HepG2 (cell line): ENCODE measurements at regions not wholly inside any gene's neighbourhood (a gene's known extent, or its start where the extent isn't known, plus 50 kb on each side); places are given as distances from the start of the nearest gene placed in this dataset.

Experiments
- ATAC-seq: fragments of 200-7000 bp; cut with Tn5 transposase; 3 replicates; pipeline ENCODE4 v1.9.1; 2020; ENCODE audit warnings: mild to moderate bottlenecking, moderate library complexity
- BruUV-seq: library from RNA; stranded (reverse); fragments of 400-500 nt; replicated peaks from 2 replicates; lab custom pipeline; 2021; lab: Mats Ljungman, UMichigan
- CTCF ChIA-PET: fragments of 300-600 bp; formaldehyde crosslinking; extraction: SDS; loops from one replicate; lab custom pipeline; 2021; ENCODE audit warnings: low total read pairs, inconsistent platforms, low intra/inter-chr PET ratio; lab: Yijun Ruan, JAX
- POLR2A ChIA-PET: fragments of 350-600 bp; sonication (Branson Sonifier 250); formaldehyde crosslinking; loops from one replicate; lab custom pipeline; 2020; ENCODE audit warnings: antibody characterized with exemption, inconsistent platforms; lab: Yijun Ruan, JAX
- DNase-seq: peaks from one replicate; pipeline ENCODE4 v3.0.0-alpha.2; 2015; ENCODE audit warnings: low spot score
- FAIRE-seq: peaks from 3 replicates; lab custom pipeline; 2011; peaks lifted over from hg19 to GRCh38; lab: Jason Lieb, UNC
- H2AFZ ChIP-seq: one replicate; pipeline ENCODE4 v1.6.1; 2011; ENCODE audit warnings: low read length, inconsistent platforms
- H3K27ac ChIP-seq: fragments of 300-600 bp; 3 replicates; pipeline ENCODE4 v1.8.0; 2011; ENCODE audit warnings: mixed run types, mild to moderate bottlenecking, mixed read lengths, low read length, inconsistent platforms; ENCODE audit not compliant: insufficient read depth; ENCODE audit errors: extremely low read length
- H3K27me3 ChIP-seq, 2 experiments: fragments of 200-600 bp in 1 of 2; 2 replicates in 1 of 2; 3 replicates in 1 of 2; pipeline versions ENCODE4 v1.6.0 to v1.8.0; 2011; ENCODE audit warnings: low read length in 2 of 2, mild to moderate bottlenecking in 2 of 2, moderate library complexity in 2 of 2, inconsistent platforms in 1 of 2; ENCODE audit not compliant: insufficient read depth in 2 of 2, control insufficient read depth in 1 of 2
- H3K36me3 ChIP-seq, 2 experiments: fragments of 200-600 bp in 1 of 2; replicated peaks in 1 of 2; 2 replicates in 1 of 2; 3 replicates in 1 of 2; pipeline versions ENCODE4 v1.5.1 to v1.8.0; 2011; ENCODE audit warnings: low read length in 2 of 2, inconsistent platforms in 1 of 2; ENCODE audit not compliant: insufficient read depth in 2 of 2, control insufficient read depth in 1 of 2
- H3K4me1 ChIP-seq: 2 replicates; pipeline ENCODE4 v1.5.1; 2012; ENCODE audit warnings: low read length, inconsistent platforms; ENCODE audit not compliant: insufficient read depth
- H3K4me2 ChIP-seq: 2 replicates; pipeline ENCODE4 v1.6.0; 2011; ENCODE audit warnings: low read depth, low read length, inconsistent platforms
- H3K4me3 ChIP-seq, 3 experiments: fragments of 200-600 bp in 1 of 3; sonication (generic), shearing (Covaris generic) in 1 of 3; replicated peaks in 1 of 3; 2 replicates each; pipeline ENCODE4 v1.5.1; 2011 to 2016; ENCODE audit warnings: low read length in 3 of 3, inconsistent platforms in 2 of 3, low read depth in 2 of 3, mild to moderate bottlenecking in 2 of 3, control low read depth in 1 of 3, mixed read lengths in 1 of 3; ENCODE audit not compliant: insufficient read depth in 1 of 3
- H3K79me2 ChIP-seq: one replicate; pipeline ENCODE4 v1.6.1; 2011; ENCODE audit warnings: low read length, inconsistent platforms; ENCODE audit not compliant: insufficient read depth
- H3K9ac ChIP-seq: 2 replicates; pipeline ENCODE4 v1.6.0; 2011; ENCODE audit warnings: mild to moderate bottlenecking, low read depth, low read length, inconsistent platforms; ENCODE audit not compliant: insufficient read depth
- H3K9me3 ChIP-seq: 2 replicates; pipeline ENCODE4 v1.5.1; 2012; ENCODE audit warnings: mild to moderate bottlenecking, low read length
- H4K20me1 ChIP-seq: 2 replicates; pipeline ENCODE4 v1.6.0; 2011; ENCODE audit warnings: inconsistent platforms, mild to moderate bottlenecking, low read length, moderate library complexity; ENCODE audit not compliant: insufficient read depth
- FOXA3 ChIP-seq: IDR thresholded peaks from 2 replicates; pipeline ENCODE4 v1.6.1; 2016; ENCODE audit warnings: missing genetic modification reagents, missing compliant biosample characterization
- GATAD1 ChIP-seq: IDR thresholded peaks from 2 replicates; pipeline ENCODE4 v1.6.1; 2016; ENCODE audit warnings: missing genetic modification reagents, missing compliant biosample characterization
- GFI1 ChIP-seq: sonication (generic); formaldehyde crosslinking; IDR thresholded peaks from 2 replicates; pipeline ENCODE4 v1.5.0; 2020; ENCODE audit warnings: missing genetic modification reagents, mild to moderate bottlenecking, borderline replicate concordance
- MAFF ChIP-seq: IDR thresholded peaks from 2 replicates; pipeline ENCODE4 v1.6.1; 2011; ENCODE audit warnings: low read depth, low read length, improper control_type of control experiment
- MAFK ChIP-seq, 2 experiments: IDR thresholded peaks in 1 of 2; conservative IDR thresholded peaks in 1 of 2; 2 replicates each; pipeline ENCODE4 v1.6.1; 2011; ENCODE audit warnings: improper control_type of control experiment in 2 of 2, low read length in 2 of 2
- STAG1 ChIP-seq: sonication (generic); formaldehyde crosslinking; IDR thresholded peaks from 2 replicates; pipeline ENCODE4 v1.4.0; 2020; ENCODE audit warnings: missing genetic modification reagents
- WGBS: methylation state at CpG from one replicate; pipeline ENCODE4 v1.1.6; 2017; ENCODE audit warnings: low lambda C conversion rate; 5-methylcytosine and 5-hydroxymethylcytosine counted together
- in situ Hi-C: cut with HindIII; loops from 2 replicates; pipeline ENCODE4 v1.10.0; 2017; ENCODE audit warnings: low pct_unique_long_range_greater_than_20kb; ENCODE audit not compliant: extremely low pct_ligation_motif_present
- intact Hi-C: fragments of 100-400 bp; cut with micrococcal nuclease; formaldehyde crosslinking; loops from one replicate; pipeline ENCODE4 v1.10.0; 2022; ENCODE audit not compliant: unreplicated experiment
- TF ChIP-seq, protein P1 (sequence below): sonication (generic); formaldehyde crosslinking; IDR thresholded peaks from 2 replicates; pipeline ENCODE4 v1.4.0; 2020; ENCODE audit warnings: missing genetic modification reagents, borderline replicate concordance
- TF ChIP-seq, protein P2 (sequence below): IDR thresholded peaks from 2 replicates; pipeline ENCODE4 v1.6.1; 2012; ENCODE audit warnings: low read depth, low read length, improper control_type of control experiment
- TF ChIP-seq, protein P3 (sequence below): IDR thresholded peaks from 2 replicates; pipeline ENCODE4 v1.4.0; 2020; ENCODE audit warnings: mild to moderate bottlenecking, missing genetic modification reagents

GRCh38 chr9:73577848-73578247 lies 426.2 kb downstream of the ANXA1 start:
- no TSS peak for BruUV-seq
- H3K4me3 ChIP-seq = no peak overlapping the region
- FAIRE-seq (no peak), ATAC-seq (no peak), DNase-seq (no peak)
- WGBS = under 1% methylated on average over 3 of the region's 3 CpGs
- H3K4me2 ChIP-seq = no peak overlapping the region
- no peak overlapping the region for H2AFZ ChIP-seq
- no peaks in the 10 kb centered on the region for H4K20me1 ChIP-seq
- H3K9me3 ChIP-seq = no peaks in the 10 kb centered on the region
- no peak overlapping the region for H3K9ac ChIP-seq
- peaks cover 9% of the 10 kb centered on the region for H3K4me1 ChIP-seq
- H3K79me2 ChIP-seq = no peaks in the 10 kb centered on the region
- POLR2A ChIA-PET = no interaction called here
- TF ChIP-seq STAG1 (CRISPR knock-in tag) = no peak
- H3K27me3 ChIP-seq = no peaks in the 10 kb centered on the region
- intact Hi-C loops (no loop called here), in situ Hi-C loops (no loop called here)
- CTCF ChIA-PET = no interaction called here
- no peak overlapping the region for H3K27ac ChIP-seq
- H3K36me3 ChIP-seq = no peaks in the 10 kb centered on the region

- 0 out of 2 replicates have a peak overlapping the region, but pooled peaks have one; percentile 7 for H3K4me2 ChIP-seq
- WGBS = 1% methylated on average over 2 of the region's 2 CpGs
- TF ChIP-seq GFI1 (CRISPR knock-in tag) (0 out of 2 replicates have a peak, but pooled peaks have one; percentile 35), MAFK (conservative IDR thresholded peaks at IDR 0.05 in 1 of 2, IDR thresholded peaks at IDR 0.05 in 1 of 2; ENCODE audit: low read length in 2 of 2) (peak; percentile 35 to 43; a peak in 2 of 4 replicates), GATAD1 (CRISPR knock-in tag) (no peak), FOXA3 (peak; percentile 41), MAFF (peak; percentile 52)
- TF ChIP-seq, protein P1, sequence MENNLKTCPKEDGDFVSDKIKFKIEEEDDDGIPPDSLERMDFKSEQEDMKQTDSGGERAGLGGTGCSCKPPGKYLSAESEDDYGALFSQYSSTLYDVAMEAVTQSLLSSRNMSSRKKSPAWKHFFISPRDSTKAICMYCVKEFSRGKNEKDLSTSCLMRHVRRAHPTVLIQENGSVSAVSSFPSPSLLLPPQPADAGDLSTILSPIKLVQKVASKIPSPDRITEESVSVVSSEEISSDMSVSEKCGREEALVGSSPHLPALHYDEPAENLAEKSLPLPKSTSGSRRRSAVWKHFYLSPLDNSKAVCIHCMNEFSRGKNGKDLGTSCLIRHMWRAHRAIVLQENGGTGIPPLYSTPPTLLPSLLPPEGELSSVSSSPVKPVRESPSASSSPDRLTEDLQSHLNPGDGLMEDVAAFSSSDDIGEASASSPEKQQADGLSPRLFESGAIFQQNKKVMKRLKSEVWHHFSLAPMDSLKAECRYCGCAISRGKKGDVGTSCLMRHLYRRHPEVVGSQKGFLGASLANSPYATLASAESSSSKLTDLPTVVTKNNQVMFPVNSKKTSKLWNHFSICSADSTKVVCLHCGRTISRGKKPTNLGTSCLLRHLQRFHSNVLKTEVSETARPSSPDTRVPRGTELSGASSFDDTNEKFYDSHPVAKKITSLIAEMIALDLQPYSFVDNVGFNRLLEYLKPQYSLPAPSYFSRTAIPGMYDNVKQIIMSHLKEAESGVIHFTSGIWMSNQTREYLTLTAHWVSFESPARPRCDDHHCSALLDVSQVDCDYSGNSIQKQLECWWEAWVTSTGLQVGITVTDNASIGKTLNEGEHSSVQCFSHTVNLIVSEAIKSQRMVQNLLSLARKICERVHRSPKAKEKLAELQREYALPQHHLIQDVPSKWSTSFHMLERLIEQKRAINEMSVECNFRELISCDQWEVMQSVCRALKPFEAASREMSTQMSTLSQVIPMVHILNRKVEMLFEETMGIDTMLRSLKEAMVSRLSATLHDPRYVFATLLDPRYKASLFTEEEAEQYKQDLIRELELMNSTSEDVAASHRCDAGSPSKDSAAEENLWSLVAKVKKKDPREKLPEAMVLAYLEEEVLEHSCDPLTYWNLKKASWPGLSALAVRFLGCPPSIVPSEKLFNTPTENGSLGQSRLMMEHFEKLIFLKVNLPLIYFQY (CRISPR knock-in tag) = no peak
- TF ChIP-seq, protein P2, sequence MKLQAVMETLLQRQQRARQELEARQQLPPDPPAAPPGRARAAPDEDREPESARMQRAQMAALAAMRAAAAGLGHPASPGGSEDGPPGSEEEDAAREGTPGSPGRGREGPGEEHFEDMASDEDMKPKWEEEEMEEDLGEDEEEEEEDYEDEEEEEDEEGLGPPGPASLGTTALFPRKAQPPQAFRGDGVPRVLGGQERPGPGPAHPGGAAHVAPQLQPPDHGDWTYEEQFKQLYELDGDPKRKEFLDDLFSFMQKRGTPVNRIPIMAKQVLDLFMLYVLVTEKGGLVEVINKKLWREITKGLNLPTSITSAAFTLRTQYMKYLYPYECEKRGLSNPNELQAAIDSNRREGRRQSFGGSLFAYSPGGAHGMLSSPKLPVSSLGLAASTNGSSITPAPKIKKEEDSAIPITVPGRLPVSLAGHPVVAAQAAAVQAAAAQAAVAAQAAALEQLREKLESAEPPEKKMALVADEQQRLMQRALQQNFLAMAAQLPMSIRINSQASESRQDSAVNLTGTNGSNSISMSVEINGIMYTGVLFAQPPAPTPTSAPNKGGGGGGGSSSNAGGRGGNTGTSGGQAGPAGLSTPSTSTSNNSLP = peak; percentile 66
- TF ChIP-seq, protein P3, sequence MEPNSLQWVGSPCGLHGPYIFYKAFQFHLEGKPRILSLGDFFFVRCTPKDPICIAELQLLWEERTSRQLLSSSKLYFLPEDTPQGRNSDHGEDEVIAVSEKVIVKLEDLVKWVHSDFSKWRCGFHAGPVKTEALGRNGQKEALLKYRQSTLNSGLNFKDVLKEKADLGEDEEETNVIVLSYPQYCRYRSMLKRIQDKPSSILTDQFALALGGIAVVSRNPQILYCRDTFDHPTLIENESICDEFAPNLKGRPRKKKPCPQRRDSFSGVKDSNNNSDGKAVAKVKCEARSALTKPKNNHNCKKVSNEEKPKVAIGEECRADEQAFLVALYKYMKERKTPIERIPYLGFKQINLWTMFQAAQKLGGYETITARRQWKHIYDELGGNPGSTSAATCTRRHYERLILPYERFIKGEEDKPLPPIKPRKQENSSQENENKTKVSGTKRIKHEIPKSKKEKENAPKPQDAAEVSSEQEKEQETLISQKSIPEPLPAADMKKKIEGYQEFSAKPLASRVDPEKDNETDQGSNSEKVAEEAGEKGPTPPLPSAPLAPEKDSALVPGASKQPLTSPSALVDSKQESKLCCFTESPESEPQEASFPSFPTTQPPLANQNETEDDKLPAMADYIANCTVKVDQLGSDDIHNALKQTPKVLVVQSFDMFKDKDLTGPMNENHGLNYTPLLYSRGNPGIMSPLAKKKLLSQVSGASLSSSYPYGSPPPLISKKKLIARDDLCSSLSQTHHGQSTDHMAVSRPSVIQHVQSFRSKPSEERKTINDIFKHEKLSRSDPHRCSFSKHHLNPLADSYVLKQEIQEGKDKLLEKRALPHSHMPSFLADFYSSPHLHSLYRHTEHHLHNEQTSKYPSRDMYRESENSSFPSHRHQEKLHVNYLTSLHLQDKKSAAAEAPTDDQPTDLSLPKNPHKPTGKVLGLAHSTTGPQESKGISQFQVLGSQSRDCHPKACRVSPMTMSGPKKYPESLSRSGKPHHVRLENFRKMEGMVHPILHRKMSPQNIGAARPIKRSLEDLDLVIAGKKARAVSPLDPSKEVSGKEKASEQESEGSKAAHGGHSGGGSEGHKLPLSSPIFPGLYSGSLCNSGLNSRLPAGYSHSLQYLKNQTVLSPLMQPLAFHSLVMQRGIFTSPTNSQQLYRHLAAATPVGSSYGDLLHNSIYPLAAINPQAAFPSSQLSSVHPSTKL (CRISPR knock-in tag) = peak; percentile 48; the same call in 1 of the 2 replicates
- in situ Hi-C loops = no loop called here
- no peak overlapping the region for H3K27ac ChIP-seq
- no TSS peak for BruUV-seq
- ChIA-PET POLR2A (no interaction called here), CTCF (no interaction called here)
- no peak overlapping the region for H3K4me3 ChIP-seq
- H3K79me2 ChIP-seq = no peaks in the 10 kb centered on the region
- no peaks in the 10 kb centered on the region for H3K36me3 ChIP-seq
- H3K9me3 ChIP-seq = no peaks in the 10 kb centered on the region
- no peaks in the 10 kb centered on the region for H3K27me3 ChIP-seq
- H2AFZ ChIP-seq = no peak overlapping the region
- peaks cover 9% of the 10 kb centered on the region for H3K4me1 ChIP-seq
- ATAC-seq (peak; percentile 77), DNase-seq (peak; percentile 18), FAIRE-seq (no peak)
- H4K20me1 ChIP-seq = no peaks in the 10 kb centered on the region
- H3K9ac ChIP-seq = no peak overlapping the region
- intact Hi-C loops = no loop called here
Measured at GRCh38 chr9:73579823-73580222, 428.2 kb downstream of the ANXA1 start.
